Middle frontal gyrus (tissue), 1 donor: ENCODE measurements at regions not wholly inside any gene's neighbourhood (a gene's known extent, or its start where the extent isn't known, plus 50 kb on each side); places are given as distances from the start of the nearest gene placed in this dataset.
"Not testable (repeated sequence)": the region's sequence is repeated elsewhere in the genome, so short reads cannot be mapped to it uniquely, and the experiment has no call there.

Experiments used
- DNase-seq: peaks from one replicate; pipeline ENCODE4 v3.0.0-alpha.2; 2015; ENCODE audit warnings: low spot score; ENCODE audit errors: extremely low spot score

DNA sequence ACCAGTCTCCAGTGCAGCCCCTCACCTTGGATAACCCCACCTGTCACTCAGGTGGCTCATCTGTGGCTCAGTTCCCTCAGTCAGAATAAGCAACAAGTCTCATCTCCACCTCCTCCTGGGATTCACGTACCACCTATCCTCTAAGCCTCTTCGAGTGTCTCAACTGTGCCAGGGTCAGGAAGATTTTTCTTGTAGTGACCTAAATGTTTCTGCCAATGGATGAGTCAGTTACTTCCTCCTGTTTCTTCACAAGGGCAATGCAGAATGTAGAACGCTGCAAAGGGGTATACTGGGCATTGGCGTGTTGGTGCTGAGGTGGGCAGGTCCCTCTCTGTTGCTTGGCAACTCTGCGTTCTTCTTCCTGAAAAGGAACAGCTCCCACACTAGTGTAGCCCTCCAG lies 213.3 kb upstream of the CXCR4 start:
- no peak for DNase-seq

GRCh38 chr2:136328207-136328795 lies 210.4 kb upstream of the CXCR4 start:
- DNase-seq, result no peak

- DNase-seq, result no peak
Measured at GRCh38 chr2:136327162-136327852, 209.4 kb upstream of the CXCR4 start.

DNA sequence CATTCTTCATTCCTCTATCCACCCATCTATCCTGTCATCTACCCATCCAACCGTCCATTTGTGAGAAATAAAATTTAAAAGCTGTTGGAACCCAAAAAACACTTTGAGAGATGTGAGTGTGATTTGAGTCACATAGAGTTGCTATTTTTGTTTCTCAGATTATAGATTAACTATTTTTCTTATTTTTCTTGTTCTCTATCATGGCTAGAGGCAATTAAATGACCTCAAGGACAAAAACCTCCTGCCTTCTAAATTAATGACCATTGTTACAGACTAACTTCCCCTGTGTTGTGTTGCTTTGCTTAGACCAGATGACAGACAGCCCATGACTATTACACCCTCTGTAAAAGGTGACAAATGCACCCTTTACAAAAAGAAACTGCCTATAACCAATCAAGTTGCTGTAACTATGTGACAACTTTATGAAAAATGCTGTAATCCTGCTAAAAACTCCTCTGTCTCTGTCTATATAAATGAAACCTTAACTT lies 207.9 kb upstream of the CXCR4 start:
- DNase-seq, result no peak

GRCh38 chr2:136324966-136325365 lies 207.0 kb upstream of the CXCR4 start:
- DNase-seq, result no peak

- DNase-seq, result no peak
Measured at GRCh38 chr2:136323935-136324334, 206.0 kb upstream of the CXCR4 start.

- no peak for DNase-seq
Measured at GRCh38 chr2:136323195-136323594, 205.2 kb upstream of the CXCR4 start.

- no peak for DNase-seq
Measured at GRCh38 chr2:136322428-136322827, 204.5 kb upstream of the CXCR4 start.

GRCh38 chr2:136319651-136320050 lies 201.7 kb upstream of the CXCR4 start:
- DNase-seq, result no peak

GRCh38 chr2:136319237-136319636 lies 201.3 kb upstream of the CXCR4 start:
- no peak for DNase-seq

DNA sequence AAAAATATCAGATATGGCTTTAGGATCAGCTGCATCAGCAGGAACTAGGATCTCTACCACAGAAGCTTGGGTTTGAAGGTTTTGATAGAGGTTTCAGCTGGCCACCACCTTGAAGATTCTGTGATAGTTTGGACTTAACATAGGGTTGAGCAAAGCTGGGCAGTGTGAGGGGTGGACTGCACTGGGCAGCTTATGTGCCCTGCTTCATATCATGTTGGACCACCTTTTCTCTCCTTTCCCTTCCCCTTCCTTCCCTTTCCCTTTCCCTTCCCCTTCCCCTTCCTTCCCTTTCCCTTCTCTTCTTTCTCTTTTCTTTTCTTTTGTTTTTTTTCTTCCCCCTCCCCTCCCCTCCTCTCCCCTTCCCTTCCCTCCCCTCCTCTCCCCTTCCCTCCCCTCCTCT lies 196.3 kb upstream of the CXCR4 start:
- no peak for DNase-seq

DNA sequence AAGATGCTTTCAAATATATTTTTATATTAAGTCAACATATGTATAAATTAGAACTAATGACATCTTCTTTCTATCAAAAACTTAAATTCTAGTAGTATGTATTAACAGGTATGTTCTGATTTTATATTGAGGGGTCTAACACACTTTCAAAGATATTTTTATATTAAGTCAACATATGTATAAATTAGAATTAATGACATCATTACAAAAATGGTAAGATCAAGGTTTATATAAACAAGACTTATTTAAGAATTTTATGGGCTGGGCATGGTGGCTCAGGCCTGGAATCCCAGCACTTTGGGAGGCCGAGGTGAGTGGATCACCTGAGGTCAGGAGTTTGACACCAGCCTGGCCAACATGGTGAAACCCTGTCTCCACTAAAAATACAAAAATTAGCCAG lies 194.6 kb upstream of the CXCR4 start:
- DNase-seq, result not testable (repeated sequence)

GRCh38 chr2:136310797-136311603 lies 193.1 kb upstream of the CXCR4 start:
- DNase-seq, result no peak

GRCh38 chr2:136310005-136310495 lies 192.1 kb upstream of the CXCR4 start:
- DNase-seq, result no peak

- DNase-seq, result no peak
Measured at GRCh38 chr2:136308611-136309010, 190.7 kb upstream of the CXCR4 start.

DNA sequence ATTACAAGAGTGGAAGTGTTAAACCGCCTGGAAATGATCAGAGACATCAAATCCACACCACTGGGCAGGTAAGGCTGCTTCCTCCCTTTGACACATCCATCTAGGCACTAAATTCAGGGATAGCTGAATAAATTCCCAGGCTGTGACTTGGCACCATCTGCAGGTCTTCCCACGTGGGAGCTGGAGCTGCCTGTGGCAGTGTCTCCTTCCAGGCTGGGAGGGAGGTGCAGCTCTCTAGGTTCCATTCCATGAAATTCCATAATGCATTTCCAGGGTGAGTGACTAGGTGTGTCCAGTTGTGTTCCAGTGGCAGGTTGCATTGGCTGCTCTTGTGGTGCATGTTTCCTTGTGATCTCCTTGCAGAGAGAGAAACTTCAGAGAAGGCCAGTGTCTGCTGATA lies 188.9 kb upstream of the CXCR4 start:
- no peak for DNase-seq

DNA sequence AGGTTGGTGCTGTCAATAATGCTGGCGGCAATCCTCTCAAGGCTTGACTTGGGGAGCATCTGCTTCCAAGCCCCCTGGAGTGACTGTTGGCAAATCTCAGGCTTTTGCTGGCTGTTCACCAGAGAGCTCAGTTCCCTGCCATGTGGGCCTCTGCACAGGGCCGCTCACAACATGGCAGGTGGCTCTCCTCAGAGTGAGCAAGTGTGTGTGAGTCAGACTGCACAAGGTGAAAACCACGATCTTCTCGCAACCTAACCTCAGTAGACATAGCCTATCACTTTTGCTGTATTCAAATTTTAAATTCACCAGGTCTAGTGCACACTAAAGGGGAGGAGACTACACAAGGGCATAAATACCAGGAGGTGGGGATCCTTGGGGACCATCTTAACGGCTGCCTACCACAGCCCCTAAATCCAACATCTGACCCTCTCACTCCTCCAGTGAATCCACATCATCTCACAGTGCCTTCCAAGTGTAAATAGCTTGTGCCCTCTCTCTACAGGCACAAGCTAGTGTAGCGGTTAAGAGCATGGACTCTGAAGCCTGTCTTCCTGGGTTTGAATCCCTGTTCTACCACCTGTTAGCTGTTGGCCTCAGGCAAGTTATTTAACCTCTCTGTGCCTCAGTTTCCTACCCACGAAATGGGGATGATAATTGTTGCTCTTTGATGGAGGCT lies 187.7 kb upstream of the CXCR4 start:
- DNase-seq, result no peak

DNA sequence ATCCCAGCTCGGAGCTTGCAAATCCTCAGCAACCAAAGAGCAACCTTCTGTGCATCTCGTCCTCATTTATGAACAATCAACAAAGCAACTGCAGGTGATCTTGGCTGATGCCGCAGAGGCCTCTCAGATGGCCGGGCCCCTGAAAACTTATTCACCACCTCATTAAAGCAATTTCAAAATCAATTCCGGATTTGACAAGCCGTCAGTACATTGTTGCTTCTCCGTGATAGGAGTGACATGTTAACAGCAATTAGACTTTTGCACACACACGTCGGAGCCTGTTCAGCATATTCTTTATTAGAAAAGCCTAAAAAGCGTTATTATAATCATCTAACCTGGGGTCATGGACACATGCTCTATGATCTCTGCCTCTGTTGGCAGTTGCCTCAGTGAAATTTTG lies 183.1 kb upstream of the CXCR4 start:
- DNase-seq, result no peak

DNA sequence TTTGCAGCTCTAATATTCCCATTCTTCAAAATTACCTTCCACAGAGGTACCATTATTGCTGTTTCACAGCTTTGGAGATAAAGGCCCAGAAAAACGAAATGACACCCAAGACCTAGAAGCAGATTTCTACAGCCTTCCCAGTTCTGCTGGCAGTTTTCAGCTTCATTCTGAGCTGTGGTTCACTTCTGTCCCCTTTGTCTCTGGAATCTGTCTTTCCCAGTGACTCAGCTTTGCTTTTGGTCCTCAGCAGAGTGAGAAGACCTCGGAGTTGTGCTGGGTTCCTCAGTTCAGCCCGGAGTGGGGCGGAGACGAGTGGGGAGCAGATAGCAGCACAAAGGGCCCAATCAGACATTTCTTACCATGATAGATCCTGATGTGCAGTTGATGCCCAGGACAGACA lies 180.7 kb upstream of the CXCR4 start:
- DNase-seq, result no peak

DNA sequence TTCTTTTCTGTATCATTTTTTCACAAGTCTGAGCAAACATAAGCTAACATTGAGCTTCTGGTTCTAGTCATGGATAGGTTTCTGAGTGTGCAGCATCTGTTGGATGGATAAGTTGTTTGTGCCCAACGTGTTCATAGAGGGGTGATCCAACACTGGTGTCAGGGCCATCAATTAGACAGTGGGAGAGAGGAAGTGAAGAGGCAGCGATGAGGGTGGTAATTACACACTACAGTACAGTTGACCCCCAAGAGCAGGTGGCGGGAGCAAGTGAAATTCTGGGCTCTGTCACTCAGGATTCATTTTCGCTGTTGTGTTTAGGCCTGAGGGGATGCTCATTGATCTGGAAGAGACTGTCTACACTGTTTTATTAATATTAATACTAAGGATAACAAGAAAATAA lies 180.0 kb upstream of the CXCR4 start:
- no peak for DNase-seq

DNA sequence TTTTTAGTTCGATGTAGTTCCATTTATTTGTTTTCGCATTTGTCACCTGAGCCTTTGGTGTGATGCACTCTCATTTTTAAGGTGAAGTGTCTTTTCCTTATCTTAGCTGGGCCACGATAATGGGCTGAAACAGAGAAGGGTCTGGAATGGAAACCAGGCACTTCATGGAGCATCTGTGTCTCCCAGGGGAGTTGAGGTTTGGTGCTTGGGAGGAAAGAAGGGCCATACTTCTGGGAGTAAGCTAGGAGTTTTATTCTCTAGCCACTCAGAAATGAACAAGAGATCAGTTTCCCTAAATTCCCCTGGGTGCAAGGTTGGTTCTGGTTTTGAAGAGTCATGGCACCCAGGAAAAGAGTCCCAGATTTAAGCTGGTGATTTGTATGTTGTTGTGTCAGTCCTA lies 179.4 kb upstream of the CXCR4 start:
- no peak for DNase-seq

- DNase-seq, result no peak
Measured at GRCh38 chr2:136295168-136295567, 177.2 kb upstream of the CXCR4 start.
